HepG2 (cell line): ENCODE measurements at regions not wholly inside any gene's neighbourhood (a gene's known extent, or its start where the extent isn't known, plus 50 kb on each side); places are given as distances from the start of the nearest gene placed in this dataset.

ENCODE experiments used
- ATAC-seq: fragments of 200-7000 bp; cut with Tn5 transposase; 3 replicates; pipeline ENCODE4 v1.9.1; 2020; ENCODE audit warnings: mild to moderate bottlenecking, moderate library complexity
- BruUV-seq: library from RNA; stranded (reverse); fragments of 400-500 nt; replicated peaks from 2 replicates; lab custom pipeline; 2021; lab: Mats Ljungman, UMichigan
- CTCF ChIA-PET: fragments of 300-600 bp; formaldehyde crosslinking; extraction: SDS; loops from one replicate; lab custom pipeline; 2021; ENCODE audit warnings: low total read pairs, inconsistent platforms, low intra/inter-chr PET ratio; lab: Yijun Ruan, JAX
- POLR2A ChIA-PET: fragments of 350-600 bp; sonication (Branson Sonifier 250); formaldehyde crosslinking; loops from one replicate; lab custom pipeline; 2020; ENCODE audit warnings: antibody characterized with exemption, inconsistent platforms; lab: Yijun Ruan, JAX
- DNase-seq: peaks from one replicate; pipeline ENCODE4 v3.0.0-alpha.2; 2015; ENCODE audit warnings: low spot score
- FAIRE-seq: peaks from 3 replicates; lab custom pipeline; 2011; peaks lifted over from hg19 to GRCh38; lab: Jason Lieb, UNC
- H2AFZ ChIP-seq: one replicate; pipeline ENCODE4 v1.6.1; 2011; ENCODE audit warnings: low read length, inconsistent platforms
- H3K27ac ChIP-seq: fragments of 300-600 bp; 3 replicates; pipeline ENCODE4 v1.8.0; 2011; ENCODE audit warnings: mixed run types, mild to moderate bottlenecking, mixed read lengths, low read length, inconsistent platforms; ENCODE audit not compliant: insufficient read depth; ENCODE audit errors: extremely low read length
- H3K27me3 ChIP-seq, 2 experiments: fragments of 200-600 bp in 1 of 2; 2 replicates in 1 of 2; 3 replicates in 1 of 2; pipeline versions ENCODE4 v1.6.0 to v1.8.0; 2011; ENCODE audit warnings: low read length in 2 of 2, mild to moderate bottlenecking in 2 of 2, moderate library complexity in 2 of 2, inconsistent platforms in 1 of 2; ENCODE audit not compliant: insufficient read depth in 2 of 2, control insufficient read depth in 1 of 2
- H3K36me3 ChIP-seq, 2 experiments: fragments of 200-600 bp in 1 of 2; replicated peaks in 1 of 2; 2 replicates in 1 of 2; 3 replicates in 1 of 2; pipeline versions ENCODE4 v1.5.1 to v1.8.0; 2011; ENCODE audit warnings: low read length in 2 of 2, inconsistent platforms in 1 of 2; ENCODE audit not compliant: insufficient read depth in 2 of 2, control insufficient read depth in 1 of 2
- H3K4me1 ChIP-seq: 2 replicates; pipeline ENCODE4 v1.5.1; 2012; ENCODE audit warnings: low read length, inconsistent platforms; ENCODE audit not compliant: insufficient read depth
- H3K4me2 ChIP-seq: 2 replicates; pipeline ENCODE4 v1.6.0; 2011; ENCODE audit warnings: low read depth, low read length, inconsistent platforms
- H3K4me3 ChIP-seq, 3 experiments: fragments of 200-600 bp in 1 of 3; sonication (generic), shearing (Covaris generic) in 1 of 3; replicated peaks in 1 of 3; 2 replicates each; pipeline ENCODE4 v1.5.1; 2011 to 2016; ENCODE audit warnings: low read length in 3 of 3, inconsistent platforms in 2 of 3, low read depth in 2 of 3, mild to moderate bottlenecking in 2 of 3, control low read depth in 1 of 3, mixed read lengths in 1 of 3; ENCODE audit not compliant: insufficient read depth in 1 of 3
- H3K79me2 ChIP-seq: one replicate; pipeline ENCODE4 v1.6.1; 2011; ENCODE audit warnings: low read length, inconsistent platforms; ENCODE audit not compliant: insufficient read depth
- H3K9ac ChIP-seq: 2 replicates; pipeline ENCODE4 v1.6.0; 2011; ENCODE audit warnings: mild to moderate bottlenecking, low read depth, low read length, inconsistent platforms; ENCODE audit not compliant: insufficient read depth
- H3K9me3 ChIP-seq: 2 replicates; pipeline ENCODE4 v1.5.1; 2012; ENCODE audit warnings: mild to moderate bottlenecking, low read length
- H4K20me1 ChIP-seq: 2 replicates; pipeline ENCODE4 v1.6.0; 2011; ENCODE audit warnings: inconsistent platforms, mild to moderate bottlenecking, low read length, moderate library complexity; ENCODE audit not compliant: insufficient read depth
- FOXA3 ChIP-seq: IDR thresholded peaks from 2 replicates; pipeline ENCODE4 v1.6.1; 2016; ENCODE audit warnings: missing genetic modification reagents, missing compliant biosample characterization
- HNF1A ChIP-seq, 2 experiments: sonication (generic) in 1 of 2; formaldehyde crosslinking in 1 of 2; IDR thresholded peaks; 2 replicates each; pipeline versions ENCODE4 v1.4.0 to v1.6.1; 2016 to 2020; ENCODE audit warnings: borderline replicate concordance in 1 of 2, low read depth in 1 of 2, mild to moderate bottlenecking in 1 of 2, missing genetic modification reagents in 1 of 2
- REPIN1 ChIP-seq: sonication (generic); formaldehyde crosslinking; IDR thresholded peaks from 2 replicates; pipeline ENCODE4 v1.8.0; 2022; ENCODE audit warnings: missing genetic modification reagents, low read depth, mild to moderate bottlenecking, borderline replicate concordance
- SMC3 ChIP-seq: IDR thresholded peaks from 2 replicates; pipeline ENCODE4 v1.6.1; 2011; ENCODE audit warnings: low read length, improper control_type of control experiment
- TBP ChIP-seq: sonication (generic); formaldehyde crosslinking; IDR thresholded peaks from 2 replicates; pipeline ENCODE4 v1.5.0; 2020; ENCODE audit warnings: missing genetic modification reagents
- THAP11 ChIP-seq: IDR thresholded peaks from 2 replicates; pipeline ENCODE4 v1.6.1; 2016; ENCODE audit warnings: missing biosample characterization, missing genetic modification reagents
- ZBED4 ChIP-seq: sonication (generic); formaldehyde crosslinking; IDR thresholded peaks from 2 replicates; pipeline ENCODE4 v1.4.0; 2020; ENCODE audit warnings: missing genetic modification reagents, borderline replicate concordance
- ZBTB2 ChIP-seq: sonication (generic); formaldehyde crosslinking; IDR thresholded peaks from 2 replicates; pipeline ENCODE4 v1.8.0; 2022; ENCODE audit warnings: low read depth, missing genetic modification reagents
- ZBTB7B ChIP-seq: sonication (generic); formaldehyde crosslinking; IDR thresholded peaks from 2 replicates; pipeline ENCODE4 v1.4.0; 2020; ENCODE audit warnings: missing genetic modification reagents
- ZFX ChIP-seq: sonication (generic); formaldehyde crosslinking; IDR thresholded peaks from 2 replicates; pipeline ENCODE4 v1.4.0; 2020; ENCODE audit warnings: mild to moderate bottlenecking, low read depth, missing genetic modification reagents, moderate library complexity
- ZNF136 ChIP-seq: sonication (generic); formaldehyde crosslinking; IDR thresholded peaks from 2 replicates; pipeline ENCODE4 v1.8.1; 2022; ENCODE audit warnings: low read depth, mild to moderate bottlenecking, moderate library complexity, missing genetic modification reagents
- ZNF143 ChIP-seq: sonication (generic); formaldehyde crosslinking; IDR thresholded peaks from 2 replicates; pipeline ENCODE4 v1.4.0; 2020; ENCODE audit warnings: missing genetic modification reagents
- ZNF232 ChIP-seq: sonication (generic); formaldehyde crosslinking; IDR thresholded peaks from 2 replicates; pipeline ENCODE4 v1.4.0; 2020; ENCODE audit warnings: missing genetic modification reagents, borderline replicate concordance
- ZNF335 ChIP-seq: sonication (generic); formaldehyde crosslinking; IDR thresholded peaks from 2 replicates; pipeline ENCODE4 v1.4.0; 2020; ENCODE audit warnings: missing genetic modification reagents
- ZNF713 ChIP-seq: sonication (generic); formaldehyde crosslinking; IDR thresholded peaks from 2 replicates; pipeline ENCODE4 v1.4.0; 2020; ENCODE audit warnings: mild to moderate bottlenecking, missing genetic modification reagents
- WGBS: methylation state at CpG from one replicate; pipeline ENCODE4 v1.1.6; 2017; ENCODE audit warnings: low lambda C conversion rate; 5-methylcytosine and 5-hydroxymethylcytosine counted together
- in situ Hi-C: cut with HindIII; loops from 2 replicates; pipeline ENCODE4 v1.10.0; 2017; ENCODE audit warnings: low pct_unique_long_range_greater_than_20kb; ENCODE audit not compliant: extremely low pct_ligation_motif_present
- intact Hi-C: fragments of 100-400 bp; cut with micrococcal nuclease; formaldehyde crosslinking; loops from one replicate; pipeline ENCODE4 v1.10.0; 2022; ENCODE audit not compliant: unreplicated experiment

DNA sequence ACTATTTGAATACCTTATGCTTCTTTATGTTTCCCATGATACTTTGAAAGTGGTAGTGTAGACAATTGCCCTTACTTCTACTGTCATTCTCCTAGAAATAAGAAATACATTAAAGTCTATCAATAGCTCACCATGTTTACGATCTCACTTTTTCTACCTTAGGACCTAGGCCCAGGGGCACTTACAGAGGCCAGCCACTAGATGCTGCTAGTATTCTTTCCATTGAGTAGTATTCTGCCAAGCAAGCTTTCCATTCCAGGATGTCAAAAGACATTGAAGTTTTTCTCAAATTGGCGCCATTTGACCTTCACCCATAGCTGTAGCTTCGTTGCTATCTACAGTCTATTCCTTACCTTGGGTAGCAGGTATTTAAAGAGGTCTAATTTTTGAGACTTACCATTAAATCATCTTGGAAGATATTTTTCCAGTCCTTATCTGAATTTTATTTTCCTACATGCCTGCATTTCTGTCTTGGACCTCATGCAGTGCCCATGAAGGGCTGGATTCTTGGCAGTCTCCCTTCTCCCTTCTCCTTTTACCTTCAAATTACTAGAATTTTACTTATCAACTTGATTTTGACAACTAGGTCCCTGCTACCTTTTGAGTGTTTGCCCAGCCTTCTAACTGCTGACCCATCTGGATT is 246.0 kb upstream of the NUDT12 start:
- CTCF ChIA-PET, result interaction anchor here (2.1 kb wide), 1 partner anchor 370 kb away, joined by 21 read pairs; no protein-coding TSS in a partner anchor
- intact Hi-C loops, result loop anchor here (1.0 to 5.0 kb wide), 2 partner anchors 221 to 371 kb away; no protein-coding TSS in a partner anchor
- TF ChIP-seq ZNF232 (CRISPR knock-in tag) (no peak), ZBTB7B (CRISPR knock-in tag) (no peak), FOXA3 (0 out of 2 replicates have a peak, but pooled peaks have one; percentile 19), THAP11 (CRISPR knock-in tag) (no peak), ZBED4 (CRISPR knock-in tag) (no peak), ZNF713 (CRISPR knock-in tag) (no peak), ZNF143 (CRISPR knock-in tag) (no peak), ZBTB2 (CRISPR knock-in tag) (no peak), ZFX (CRISPR knock-in tag) (0 out of 2 replicates have a peak, but pooled peaks have one; percentile 21), SMC3 (peak; percentile 78), ZNF335 (CRISPR knock-in tag) (no peak), HNF1A (IDR thresholded peaks at IDR 0.05; ENCODE audit: low read depth) (no peak), HNF1A (CRISPR knock-in tag; IDR thresholded peaks at IDR 0.05; ENCODE audit: borderline replicate concordance) (no peak), REPIN1 (CRISPR knock-in tag) (no peak), TBP (CRISPR knock-in tag) (no peak), ZNF136 (no peak)

More for the DNA sequence above, 246.0 kb upstream of the NUDT12 start:
- Histone ChIP-seq H3K4me2 (no peak overlapping the region), H3K27ac (no peak overlapping the region), H3K9ac (no peak overlapping the region), H2AFZ (no peak overlapping the region), H3K4me1 (no peaks in the 10 kb centered on the region), H3K27me3 (no peaks in the 10 kb centered on the region), H4K20me1 (no peaks in the 10 kb centered on the region), H3K9me3 (no peaks in the 10 kb centered on the region), H3K36me3 (no peaks in the 10 kb centered on the region), H3K4me3 (no peak overlapping the region), H3K79me2 (no peaks in the 10 kb centered on the region)
- no peak for FAIRE-seq
- ATAC-seq, result peak; percentile 97
- WGBS, result 2% methylated on average over 3 of the region's 3 CpGs
- no TSS peak for BruUV-seq
- in situ Hi-C loops, result loop anchor here (5.0 kb wide), 1 partner anchor 374 kb away; no protein-coding TSS in a partner anchor
- POLR2A ChIA-PET, result interaction anchor here (1.3 kb wide), 1 partner anchor 371 kb away, joined by 3 read pairs; no protein-coding TSS in a partner anchor
- DNase-seq, result peak; percentile 34
